Memory B cell (primary cell): ENCODE measurements at regions not wholly inside any gene's neighbourhood (a gene's known extent, or its start where the extent isn't known, plus 50 kb on each side); places are given as distances from the start of the nearest gene placed in this dataset.
"Not testable (repeated sequence)": the region's sequence is repeated elsewhere in the genome, so short reads cannot be mapped to it uniquely, and the experiment has no call there.

ENCODE experiments used
- ATAC-seq: fragments of 150-1000 bp; cut with Tn5 transposase; 2 replicates; pipeline ENCODE4 v1.10.0; 2021; ENCODE audit warnings: low read depth, mild to moderate bottlenecking, moderate library complexity
- DNase-seq, 2 donors: peaks; one replicate each; pipeline ENCODE4 v3.0.0; 2022; ENCODE audit warnings: low spot score in 2 of 2
- H3K27ac Mint-ChIP-seq: one replicate; pipeline ENCODE4 v1.8.0; 2022; ENCODE audit warnings: mild to moderate bottlenecking, moderate library complexity, mixed read lengths
- H3K27me3 Mint-ChIP-seq: one replicate; pipeline ENCODE4 v1.8.0; 2022; ENCODE audit warnings: mixed read lengths
- H3K36me3 Mint-ChIP-seq: one replicate; pipeline ENCODE4 v1.8.0; 2022; ENCODE audit warnings: mild to moderate bottlenecking, mixed read lengths
- H3K4me1 Mint-ChIP-seq: one replicate; pipeline ENCODE4 v1.8.0; 2022; ENCODE audit warnings: mixed read lengths
- H3K4me3 Mint-ChIP-seq: one replicate; pipeline ENCODE4 v1.8.0; 2022; ENCODE audit warnings: mild to moderate bottlenecking, moderate library complexity, mixed read lengths
- H3K9me3 Mint-ChIP-seq: one replicate; pipeline ENCODE4 v1.8.0; 2022; ENCODE audit warnings: mixed read lengths

GRCh38 chr3:17832016-17832415 lies 89.6 kb upstream of the TBC1D5 start:
- Mint-ChIP-seq H3K27me3 (peaks cover 2% of the 10 kb centered on the region), H3K9me3 (no peaks in the 10 kb centered on the region), H3K4me3 (no peak overlapping the region), H3K27ac (no peak overlapping the region), H3K4me1 (no peaks in the 10 kb centered on the region), H3K36me3 (no peaks in the 10 kb centered on the region)
- no peak for ATAC-seq
- no peak for DNase-seq

GRCh38 chr3:17831366-17831765 lies 88.9 kb upstream of the TBC1D5 start:
- Mint-ChIP-seq H3K9me3 (no peaks in the 10 kb centered on the region), H3K4me1 (no peaks in the 10 kb centered on the region), H3K27ac (no peak overlapping the region), H3K36me3 (no peaks in the 10 kb centered on the region), H3K27me3 (peaks cover 2% of the 10 kb centered on the region), H3K4me3 (no peak overlapping the region)
- ATAC-seq = no peak
- DNase-seq = no peak

DNA sequence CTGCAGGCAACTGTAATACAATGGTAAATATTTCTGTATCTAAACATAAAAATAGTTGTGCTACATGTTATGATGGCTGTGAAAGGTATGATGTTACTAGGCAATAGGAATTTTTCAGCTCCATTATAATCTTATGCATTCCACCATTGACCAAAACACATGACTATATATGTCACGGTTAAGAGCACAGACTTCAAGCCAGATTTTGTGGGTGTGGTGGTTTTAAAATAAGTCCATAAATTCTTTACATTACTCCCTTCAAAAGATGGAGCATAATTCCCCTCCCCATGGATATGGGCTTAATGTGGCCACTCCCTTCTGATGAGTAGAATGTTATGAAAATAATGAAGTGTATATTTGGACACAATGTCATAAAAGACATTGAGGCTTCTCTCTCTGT lies 88.4 kb upstream of the TBC1D5 start:
- Mint-ChIP-seq H3K4me1 (no peaks in the 10 kb centered on the region), H3K27me3 (peaks cover 2% of the 10 kb centered on the region), H3K27ac (no peak overlapping the region), H3K36me3 (no peaks in the 10 kb centered on the region), H3K9me3 (no peaks in the 10 kb centered on the region), H3K4me3 (no peak overlapping the region)
- DNase-seq = no peak
- ATAC-seq = no peak

DNA sequence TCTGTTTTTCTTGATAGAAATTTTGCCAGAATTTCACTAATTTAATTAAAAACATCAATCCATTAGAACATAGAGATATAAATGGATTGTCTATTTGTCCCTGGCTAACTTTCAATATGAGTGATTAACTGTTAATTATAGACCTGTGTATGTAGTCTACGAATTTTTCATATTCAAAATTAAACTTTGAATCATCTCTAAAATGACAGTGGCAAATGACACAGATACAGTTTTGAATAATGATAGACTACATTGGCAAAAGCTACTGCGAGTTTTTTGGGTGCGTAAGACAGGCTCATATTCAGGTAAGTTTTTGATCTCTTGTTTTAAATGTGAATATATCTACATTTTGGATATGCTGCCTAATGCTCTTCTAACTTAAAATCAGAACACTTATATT lies 86.0 kb upstream of the TBC1D5 start:
- Mint-ChIP-seq H3K27me3 (peaks cover 2% of the 10 kb centered on the region), H3K27ac (no peak overlapping the region), H3K4me3 (no peak overlapping the region), H3K36me3 (no peaks in the 10 kb centered on the region), H3K4me1 (no peaks in the 10 kb centered on the region), H3K9me3 (no peaks in the 10 kb centered on the region)
- DNase-seq = no peak
- no peak for ATAC-seq

DNA sequence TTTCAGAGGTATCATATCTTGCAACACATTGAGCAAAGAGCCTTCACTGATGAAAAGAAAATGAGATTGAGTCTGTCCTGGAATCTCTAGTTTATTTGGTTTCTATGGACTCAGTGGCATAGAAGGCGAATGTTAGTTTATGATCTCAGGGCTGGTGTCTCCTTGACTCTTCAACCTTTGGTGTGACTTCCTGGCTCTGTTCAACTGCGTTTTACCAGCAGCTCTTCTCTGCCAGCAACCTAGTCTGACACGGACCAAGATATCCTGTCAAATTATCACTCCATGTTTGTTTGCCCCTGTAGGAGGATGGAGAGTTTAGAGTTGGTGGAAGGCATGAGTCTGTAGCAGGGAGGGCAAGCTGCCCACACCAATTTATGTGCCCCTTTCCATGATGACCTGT lies 82.9 kb upstream of the TBC1D5 start:
- ATAC-seq (no peak), DNase-seq (no peak)
- Mint-ChIP-seq H3K9me3 (no peaks in the 10 kb centered on the region), H3K36me3 (no peaks in the 10 kb centered on the region), H3K4me1 (no peaks in the 10 kb centered on the region), H3K4me3 (no peak overlapping the region), H3K27ac (no peak overlapping the region), H3K27me3 (peaks cover 2% of the 10 kb centered on the region)

- Mint-ChIP-seq H3K4me1 (no peaks in the 10 kb centered on the region), H3K27me3 (peaks cover 2% of the 10 kb centered on the region), H3K9me3 (no peaks in the 10 kb centered on the region), H3K4me3 (no peak overlapping the region), H3K27ac (no peak overlapping the region), H3K36me3 (no peaks in the 10 kb centered on the region)
- DNase-seq (no peak), ATAC-seq (no peak)
Measured at GRCh38 chr3:17823816-17824215, 81.4 kb upstream of the TBC1D5 start.

DNA sequence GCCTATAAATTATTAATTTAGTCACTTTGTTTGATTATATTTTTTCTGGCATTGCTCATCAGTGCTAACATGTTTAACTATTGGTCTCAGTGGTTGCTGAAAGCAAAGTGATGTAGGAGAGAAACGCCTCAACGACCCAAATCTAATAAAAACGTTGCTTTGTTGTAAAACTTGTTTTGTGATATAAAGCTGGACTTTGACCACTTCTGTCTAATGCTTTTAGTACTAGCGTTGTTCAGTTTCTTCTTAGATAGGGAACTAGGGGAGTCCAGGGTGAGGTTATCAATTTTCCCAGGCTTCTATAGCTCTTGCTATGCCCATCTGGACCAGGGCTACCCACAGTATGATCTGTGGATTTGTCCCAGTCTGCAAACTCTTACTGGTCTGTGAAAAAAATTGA lies 80.6 kb upstream of the TBC1D5 start:
- Mint-ChIP-seq H3K4me1 (no peaks in the 10 kb centered on the region), H3K27ac (no peak overlapping the region), H3K4me3 (no peak overlapping the region), H3K9me3 (no peaks in the 10 kb centered on the region), H3K27me3 (peaks cover 2% of the 10 kb centered on the region), H3K36me3 (no peaks in the 10 kb centered on the region)
- no peak for ATAC-seq
- no peak for DNase-seq

DNA sequence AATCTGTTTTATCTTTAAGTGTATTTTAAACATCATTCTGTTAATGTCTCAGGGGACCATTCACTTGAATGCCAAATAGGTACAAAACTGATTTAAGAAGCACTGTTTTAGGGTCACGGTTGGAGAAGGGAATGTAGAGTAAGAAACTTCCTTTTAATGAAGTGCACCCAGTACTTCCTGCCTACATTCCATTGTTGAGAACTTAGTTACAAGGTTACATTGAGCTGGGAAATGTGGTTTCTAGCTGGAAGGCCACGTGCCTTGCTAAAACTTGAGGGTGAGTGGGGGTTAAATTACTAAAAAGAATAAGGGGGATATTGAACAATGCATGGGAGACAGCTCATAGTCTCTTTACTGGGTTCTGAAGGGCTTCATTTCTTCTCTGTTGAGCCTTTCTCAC lies 78.3 kb upstream of the TBC1D5 start:
- H3K4me1 Mint-ChIP-seq = no peaks in the 10 kb centered on the region
- no peaks in the 10 kb centered on the region for H3K36me3 Mint-ChIP-seq
- no peaks in the 10 kb centered on the region for H3K9me3 Mint-ChIP-seq
- ATAC-seq (no peak), DNase-seq (no peak)
- no peak overlapping the region for H3K4me3 Mint-ChIP-seq
- H3K27me3 Mint-ChIP-seq = peaks cover 2% of the 10 kb centered on the region
- no peak overlapping the region for H3K27ac Mint-ChIP-seq

- H3K36me3 Mint-ChIP-seq = no peaks in the 10 kb centered on the region
- H3K27me3 Mint-ChIP-seq = no peaks in the 10 kb centered on the region
- H3K4me1 Mint-ChIP-seq = no peaks in the 10 kb centered on the region
- H3K27ac Mint-ChIP-seq = no peak overlapping the region
- no peak for ATAC-seq
- H3K4me3 Mint-ChIP-seq = no peak overlapping the region
- no peaks in the 10 kb centered on the region for H3K9me3 Mint-ChIP-seq
- no peak for DNase-seq
Measured at GRCh38 chr3:17820275-17820674, 77.8 kb upstream of the TBC1D5 start.

- H3K4me1 Mint-ChIP-seq, H3K9me3 Mint-ChIP-seq, ATAC-seq, DNase-seq, H3K36me3 Mint-ChIP-seq, H3K4me3 Mint-ChIP-seq, H3K27ac Mint-ChIP-seq, H3K27me3 Mint-ChIP-seq: not testable (repeated sequence)
Measured at GRCh38 chr3:17817973-17818372, 75.5 kb upstream of the TBC1D5 start.

GRCh38 chr3:17817545-17817944 lies 75.1 kb upstream of the TBC1D5 start:
- no peak for DNase-seq
- Mint-ChIP-seq H3K27me3 (no peaks in the 10 kb centered on the region), H3K4me3 (no peak overlapping the region), H3K9me3 (no peaks in the 10 kb centered on the region), H3K36me3 (no peaks in the 10 kb centered on the region), H3K4me1 (no peaks in the 10 kb centered on the region), H3K27ac (no peak overlapping the region)
- no peak for ATAC-seq

DNA sequence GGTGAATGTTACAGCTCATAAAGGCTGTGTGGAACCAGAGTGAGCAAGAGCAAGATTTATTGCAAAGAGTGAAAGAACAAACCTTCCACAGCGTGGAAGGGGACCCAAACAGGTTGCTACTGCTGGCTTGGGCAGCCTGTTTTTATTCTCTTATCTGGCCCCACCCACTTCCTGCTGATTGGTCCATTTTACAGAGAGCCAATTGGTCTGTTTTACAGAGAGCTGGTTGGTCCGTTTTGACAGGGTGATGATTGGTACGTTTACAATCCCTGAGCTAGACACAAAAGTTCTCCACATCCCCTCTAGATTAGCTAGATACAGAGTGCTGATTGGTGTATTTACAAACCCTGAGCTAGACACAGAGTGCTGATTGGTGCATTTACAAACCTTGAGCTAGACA lies 74.4 kb upstream of the TBC1D5 start:
- not testable (repeated sequence) for H3K27me3 Mint-ChIP-seq, H3K4me1 Mint-ChIP-seq, H3K36me3 Mint-ChIP-seq, H3K9me3 Mint-ChIP-seq, DNase-seq, H3K4me3 Mint-ChIP-seq, H3K27ac Mint-ChIP-seq, ATAC-seq

- not testable (repeated sequence) for ATAC-seq, H3K27me3 Mint-ChIP-seq, H3K4me3 Mint-ChIP-seq, DNase-seq, H3K4me1 Mint-ChIP-seq, H3K27ac Mint-ChIP-seq, H3K36me3 Mint-ChIP-seq, H3K9me3 Mint-ChIP-seq
Measured at GRCh38 chr3:17812328-17812727, 69.9 kb upstream of the TBC1D5 start.

- no peak overlapping the region for H3K27ac Mint-ChIP-seq
- peaks cover 5% of the 10 kb centered on the region for H3K4me1 Mint-ChIP-seq
Measured at GRCh38 chr3:17811646-17812045, 69.2 kb upstream of the TBC1D5 start.

GRCh38 chr3:17810759-17811158 lies 68.3 kb upstream of the TBC1D5 start:
- no peak overlapping the region for H3K4me3 Mint-ChIP-seq
- no peak overlapping the region for H3K27ac Mint-ChIP-seq
- H3K27me3 Mint-ChIP-seq = peaks cover 6% of the 10 kb centered on the region
- H3K9me3 Mint-ChIP-seq = no peaks in the 10 kb centered on the region
- peaks cover 5% of the 10 kb centered on the region for H3K4me1 Mint-ChIP-seq
- DNase-seq = no peak
- H3K36me3 Mint-ChIP-seq = no peaks in the 10 kb centered on the region
- ATAC-seq = no peak

More at GRCh38 chr3:17811646-17812045, 69.2 kb upstream of the TBC1D5 start:
- Mint-ChIP-seq H3K36me3 (no peaks in the 10 kb centered on the region), H3K27me3 (peaks cover 5% of the 10 kb centered on the region), H3K9me3 (no peaks in the 10 kb centered on the region), H3K4me3 (no peak overlapping the region)
- DNase-seq = no peak
- no peak for ATAC-seq

GRCh38 chr3:17808994-17809393 lies 66.6 kb upstream of the TBC1D5 start:
- no peaks in the 10 kb centered on the region for H3K36me3 Mint-ChIP-seq
- H3K4me1 Mint-ChIP-seq = peaks cover 5% of the 10 kb centered on the region
- ATAC-seq = no peak
- DNase-seq = no peak
- peaks cover 6% of the 10 kb centered on the region for H3K27me3 Mint-ChIP-seq
- H3K9me3 Mint-ChIP-seq = no peaks in the 10 kb centered on the region
- no peak overlapping the region for H3K27ac Mint-ChIP-seq
- H3K4me3 Mint-ChIP-seq = no peak overlapping the region
